ENCODE measurements at regions not wholly inside any gene's neighbourhood (a gene's known extent, or its start where the extent isn't known, plus 50 kb on each side); places are given as distances from the start of the nearest gene placed in this dataset.

DNA sequence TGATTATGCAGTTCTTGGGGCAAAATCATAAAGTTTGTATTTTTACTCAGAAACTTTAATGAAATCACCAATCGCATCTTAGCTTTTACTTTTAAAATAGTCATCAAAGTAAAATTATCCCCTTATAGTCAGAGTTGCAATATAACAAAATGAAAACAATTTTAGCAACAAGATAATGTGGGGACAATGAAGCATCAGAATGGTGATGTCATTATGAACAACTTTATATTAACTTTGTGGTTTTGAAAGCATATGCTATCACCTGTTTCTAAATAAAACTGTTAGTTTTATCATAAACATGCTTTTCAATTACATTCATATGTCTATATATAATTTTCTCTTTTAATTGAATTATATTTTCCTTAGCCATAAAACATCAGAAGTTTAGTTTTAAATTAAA is 856.8 kb downstream of the CDH9 start:
- no peaks in the 10 kb centered on the region for H3K9me3 ChIP-seq
- no peaks in the 10 kb centered on the region for H3K36me3 ChIP-seq
- no peaks in the 10 kb centered on the region for H3K4me1 ChIP-seq
- intact Hi-C loops (cut with DNase I; ENCODE audit: low total_unique reads) (no loop called here), in situ Hi-C loops (cut with MboI; ENCODE audit: low pct_ligation_motif_present in 1 of 4, low pct_unique_long_range_greater_than_20kb in 1 of 4, low sequenced_read_pairs in 3 of 4) (no loop called here)
- DNase-seq, result no peak
- no peak overlapping the region for H3K4me3 ChIP-seq
- H3K27ac ChIP-seq, result no peak overlapping the region
- WGBS, 2 donors (ENCODE audit: low coverage in 1 of 2), result 92 to 100% methylated on average over 1 of the region's 1 CpG
- TF ChIP-seq EP300 (IDR thresholded peaks at IDR 0.05; ENCODE audit: low read depth), result no peak
- TF ChIP-seq, protein P1, sequence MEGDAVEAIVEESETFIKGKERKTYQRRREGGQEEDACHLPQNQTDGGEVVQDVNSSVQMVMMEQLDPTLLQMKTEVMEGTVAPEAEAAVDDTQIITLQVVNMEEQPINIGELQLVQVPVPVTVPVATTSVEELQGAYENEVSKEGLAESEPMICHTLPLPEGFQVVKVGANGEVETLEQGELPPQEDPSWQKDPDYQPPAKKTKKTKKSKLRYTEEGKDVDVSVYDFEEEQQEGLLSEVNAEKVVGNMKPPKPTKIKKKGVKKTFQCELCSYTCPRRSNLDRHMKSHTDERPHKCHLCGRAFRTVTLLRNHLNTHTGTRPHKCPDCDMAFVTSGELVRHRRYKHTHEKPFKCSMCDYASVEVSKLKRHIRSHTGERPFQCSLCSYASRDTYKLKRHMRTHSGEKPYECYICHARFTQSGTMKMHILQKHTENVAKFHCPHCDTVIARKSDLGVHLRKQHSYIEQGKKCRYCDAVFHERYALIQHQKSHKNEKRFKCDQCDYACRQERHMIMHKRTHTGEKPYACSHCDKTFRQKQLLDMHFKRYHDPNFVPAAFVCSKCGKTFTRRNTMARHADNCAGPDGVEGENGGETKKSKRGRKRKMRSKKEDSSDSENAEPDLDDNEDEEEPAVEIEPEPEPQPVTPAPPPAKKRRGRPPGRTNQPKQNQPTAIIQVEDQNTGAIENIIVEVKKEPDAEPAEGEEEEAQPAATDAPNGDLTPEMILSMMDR (IDR thresholded peaks at IDR 0.05), result no peak
- no peak for TF ChIP-seq POLR2A (IDR thresholded peaks at IDR 0.05)
- TF ChIP-seq POLR2AphosphoS5 (IDR thresholded peaks at IDR 0.05), result no peak
- H3K27me3 ChIP-seq, result no peaks in the 10 kb centered on the region

DNA sequence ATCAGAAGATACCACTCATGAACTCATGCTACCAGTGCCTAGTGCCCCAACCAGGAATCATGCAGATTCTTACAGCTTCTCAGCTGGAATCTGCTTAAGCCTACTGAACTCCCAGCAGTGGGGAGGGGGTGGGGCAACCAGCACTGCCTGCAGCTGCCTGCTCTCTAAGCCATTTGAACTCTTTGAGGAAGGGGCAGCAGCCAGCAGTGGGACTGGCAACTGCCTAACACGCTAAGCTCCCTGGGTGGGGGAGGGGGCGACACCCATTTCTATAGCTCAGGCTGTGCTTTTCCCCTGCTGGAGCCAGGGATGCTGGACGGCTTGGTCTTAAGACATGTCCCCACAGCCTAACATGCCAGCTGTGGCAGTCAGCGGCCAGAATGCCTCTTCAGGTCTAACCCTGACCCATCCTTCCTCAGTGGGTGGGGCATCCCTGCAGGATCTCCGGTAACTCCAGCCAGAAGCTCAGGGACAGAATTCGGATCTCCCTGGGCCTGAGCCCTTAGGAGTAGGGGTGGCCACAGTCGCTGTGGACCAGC is 889.7 kb downstream of the CDH9 start:
- no peak for DNase-seq
- no peak overlapping the region for H3K4me3 ChIP-seq
- H3K27ac ChIP-seq, result no peak overlapping the region
- no peaks in the 10 kb centered on the region for H3K27me3 ChIP-seq
- H3K9me3 ChIP-seq, result peaks cover 0 to 4% of the 10 kb centered on the region in 2 donors
- intact Hi-C loops (cut with DNase I; ENCODE audit: low total_unique reads), result no loop called here
- WGBS, 2 donors (ENCODE audit: low coverage in 1 of 2), result 69% methylated on average over 7 of the region's 7 CpGs; no CpG with 5 or more reads in 1 of the 2 donors
- no peaks in the 10 kb centered on the region for H3K4me1 ChIP-seq
- TF ChIP-seq, protein P1 (IDR thresholded peaks at IDR 0.05), result no peak
- TF ChIP-seq POLR2AphosphoS5 (IDR thresholded peaks at IDR 0.05) (no peak), EP300 (IDR thresholded peaks at IDR 0.05; ENCODE audit: low read depth) (no peak), POLR2A (IDR thresholded peaks at IDR 0.05) (no peak)
- in situ Hi-C loops (cut with MboI; ENCODE audit: low pct_ligation_motif_present in 1 of 4, low pct_unique_long_range_greater_than_20kb in 1 of 4, low sequenced_read_pairs in 3 of 4), result no loop called here
- H3K36me3 ChIP-seq, result no peaks in the 10 kb centered on the region

DNA sequence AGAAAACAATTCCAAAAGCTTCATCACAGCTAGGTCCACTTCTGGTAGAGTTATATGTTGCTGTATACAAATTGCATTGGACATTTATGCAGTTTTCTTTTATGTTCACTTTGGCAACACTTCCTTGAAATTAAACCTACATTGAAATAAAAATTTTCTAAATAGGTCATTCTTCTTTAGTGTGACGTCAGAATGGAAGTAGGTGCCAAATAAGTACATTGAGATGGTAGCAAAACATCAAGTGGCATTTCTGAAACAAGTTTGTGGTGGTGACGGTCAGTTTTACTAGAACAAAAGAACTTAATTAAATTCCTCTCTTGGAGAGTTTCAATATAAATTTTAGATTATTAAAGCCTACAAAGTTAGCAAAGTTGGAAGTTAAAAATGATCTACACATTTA is 895.1 kb downstream of the CDH9 start:
- no peak overlapping the region for H3K27ac ChIP-seq
- no peak overlapping the region for H3K4me3 ChIP-seq
- H3K4me1 ChIP-seq, result no peaks in the 10 kb centered on the region
- no peaks in the 10 kb centered on the region for H3K36me3 ChIP-seq
- in situ Hi-C loops (cut with MboI; ENCODE audit: low pct_ligation_motif_present in 1 of 4, low pct_unique_long_range_greater_than_20kb in 1 of 4, low sequenced_read_pairs in 3 of 4), result no loop called here
- intact Hi-C loops (cut with DNase I; ENCODE audit: low total_unique reads), result no loop called here
- TF ChIP-seq EP300 (IDR thresholded peaks at IDR 0.05; ENCODE audit: low read depth) (no peak), POLR2AphosphoS5 (IDR thresholded peaks at IDR 0.05) (no peak), POLR2A (IDR thresholded peaks at IDR 0.05) (no peak)
- TF ChIP-seq, protein P1 (IDR thresholded peaks at IDR 0.05), result no peak
- H3K9me3 ChIP-seq, result peaks cover 0 to 4% of the 10 kb centered on the region in 2 donors
- H3K27me3 ChIP-seq, result no peaks in the 10 kb centered on the region
- DNase-seq, result no peak
- WGBS, 2 donors (ENCODE audit: low coverage in 1 of 2), result 72 to 77% methylated on average over 2 of the region's 2 CpGs

DNA sequence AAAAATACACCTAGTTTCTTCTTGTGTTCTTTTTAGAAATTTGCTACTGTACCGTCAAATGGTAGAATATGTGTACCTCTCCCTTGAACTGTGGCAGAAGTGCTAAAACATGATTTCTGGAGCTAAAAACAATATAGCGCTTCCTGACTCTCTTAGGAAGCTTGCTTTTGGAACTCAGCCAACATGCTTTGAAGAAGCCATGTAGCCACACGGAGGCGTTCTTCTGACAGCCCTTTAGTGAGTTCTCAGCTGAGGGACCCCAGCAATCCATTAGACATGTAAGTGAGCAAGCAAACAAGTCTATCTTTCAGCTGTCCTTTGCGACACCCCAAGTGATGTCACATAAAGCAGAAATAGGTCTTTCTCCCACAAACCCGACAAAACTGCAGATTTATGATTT is 917.0 kb downstream of the CDH9 start:
- in situ Hi-C loops (cut with MboI; ENCODE audit: low pct_ligation_motif_present in 1 of 4, low pct_unique_long_range_greater_than_20kb in 1 of 4, low sequenced_read_pairs in 3 of 4) (no loop called here), intact Hi-C loops (cut with DNase I; ENCODE audit: low total_unique reads) (no loop called here)
- Histone ChIP-seq H3K27me3 (no peaks in the 10 kb centered on the region), H3K9me3 (no peaks in the 10 kb centered on the region), H3K4me1 (no peaks in the 10 kb centered on the region), H3K4me3 (no peak overlapping the region), H3K36me3 (no peaks in the 10 kb centered on the region), H3K27ac (no peak overlapping the region)
- DNase-seq, result no peak
- 50 to 61% methylated on average over 4 to 6 of the region's 6 CpGs for WGBS, 2 donors (ENCODE audit: low coverage in 1 of 2)
- no peak for TF ChIP-seq POLR2A (IDR thresholded peaks at IDR 0.05)
- TF ChIP-seq POLR2AphosphoS5 (IDR thresholded peaks at IDR 0.05), result no peak
- TF ChIP-seq, protein P1 (IDR thresholded peaks at IDR 0.05), result no peak
- no peak for TF ChIP-seq EP300 (IDR thresholded peaks at IDR 0.05; ENCODE audit: low read depth)
